ENCODE measurements at regions not wholly inside any gene's neighbourhood (a gene's known extent, or its start where the extent isn't known, plus 50 kb on each side); places are given as distances from the start of the nearest gene placed in this dataset.

- peaks cover 17% of the 10 kb centered on the region for H3K36me3 ChIP-seq (replicated peaks; ENCODE audit: low read depth, low read length)
- no peak overlapping the region for H3K4me2 ChIP-seq (ENCODE audit: low read length)
- peaks cover 19% of the 10 kb centered on the region; the same call in 1 of the 2 replicates for H3K9me3 ChIP-seq (ENCODE audit: insufficient read depth, low read length)
- no peak overlapping the region for H3K27ac ChIP-seq (ENCODE audit: low read length)
- H3K79me2 ChIP-seq (ENCODE audit: low read length) = no peaks in the 10 kb centered on the region
- no peak overlapping the region for H2AFZ ChIP-seq (ENCODE audit: low read depth, low read length)
- H4K20me1 ChIP-seq (ENCODE audit: insufficient read depth, low read length) = no peaks in the 10 kb centered on the region
- peaks cover 43% of the 10 kb centered on the region for H3K4me1 ChIP-seq (ENCODE audit: low read length)
- H3K9ac ChIP-seq (ENCODE audit: low read length) = no peak overlapping the region
- no peak for TF ChIP-seq EZH2phosphoT487 (IDR thresholded peaks at IDR 0.05; ENCODE audit: low read depth)
- TF ChIP-seq, protein P1, sequence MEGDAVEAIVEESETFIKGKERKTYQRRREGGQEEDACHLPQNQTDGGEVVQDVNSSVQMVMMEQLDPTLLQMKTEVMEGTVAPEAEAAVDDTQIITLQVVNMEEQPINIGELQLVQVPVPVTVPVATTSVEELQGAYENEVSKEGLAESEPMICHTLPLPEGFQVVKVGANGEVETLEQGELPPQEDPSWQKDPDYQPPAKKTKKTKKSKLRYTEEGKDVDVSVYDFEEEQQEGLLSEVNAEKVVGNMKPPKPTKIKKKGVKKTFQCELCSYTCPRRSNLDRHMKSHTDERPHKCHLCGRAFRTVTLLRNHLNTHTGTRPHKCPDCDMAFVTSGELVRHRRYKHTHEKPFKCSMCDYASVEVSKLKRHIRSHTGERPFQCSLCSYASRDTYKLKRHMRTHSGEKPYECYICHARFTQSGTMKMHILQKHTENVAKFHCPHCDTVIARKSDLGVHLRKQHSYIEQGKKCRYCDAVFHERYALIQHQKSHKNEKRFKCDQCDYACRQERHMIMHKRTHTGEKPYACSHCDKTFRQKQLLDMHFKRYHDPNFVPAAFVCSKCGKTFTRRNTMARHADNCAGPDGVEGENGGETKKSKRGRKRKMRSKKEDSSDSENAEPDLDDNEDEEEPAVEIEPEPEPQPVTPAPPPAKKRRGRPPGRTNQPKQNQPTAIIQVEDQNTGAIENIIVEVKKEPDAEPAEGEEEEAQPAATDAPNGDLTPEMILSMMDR (IDR thresholded peaks at IDR 0.05; ENCODE audit: low read depth, low read length) = no peak
- no peak overlapping the region for H3K4me3 ChIP-seq (ENCODE audit: low read length)
- no peaks in the 10 kb centered on the region for H3K27me3 ChIP-seq (ENCODE audit: low read depth, low read length)
These were observed 116.9 kb upstream of the RAI14 start for GRCh38 chr5:34539183-34539582.

- no peak overlapping the region for H3K27ac ChIP-seq (ENCODE audit: low read length)
- no peak overlapping the region for H3K9ac ChIP-seq (ENCODE audit: low read length)
- no peak overlapping the region for H2AFZ ChIP-seq (ENCODE audit: low read depth, low read length)
- H3K4me2 ChIP-seq (ENCODE audit: low read length) = no peak overlapping the region
- H3K9me3 ChIP-seq (ENCODE audit: insufficient read depth, low read length) = peaks cover 21% of the 10 kb centered on the region; the same call in 1 of the 2 replicates
- no peaks in the 10 kb centered on the region for H3K27me3 ChIP-seq (ENCODE audit: low read depth, low read length)
- H4K20me1 ChIP-seq (ENCODE audit: insufficient read depth, low read length) = no peaks in the 10 kb centered on the region
- peaks cover 24% of the 10 kb centered on the region for H3K4me1 ChIP-seq (ENCODE audit: low read length)
- no peak overlapping the region for H3K4me3 ChIP-seq (ENCODE audit: low read length)
- no peaks in the 10 kb centered on the region for H3K79me2 ChIP-seq (ENCODE audit: low read length)
- TF ChIP-seq EZH2phosphoT487 (IDR thresholded peaks at IDR 0.05; ENCODE audit: low read depth) = no peak
- TF ChIP-seq, protein P1 (IDR thresholded peaks at IDR 0.05; ENCODE audit: low read depth, low read length) = no peak
- peaks cover 20% of the 10 kb centered on the region for H3K36me3 ChIP-seq (replicated peaks; ENCODE audit: low read depth, low read length)
These were observed 115.1 kb upstream of the RAI14 start for GRCh38 chr5:34541067-34541466.

DNA sequence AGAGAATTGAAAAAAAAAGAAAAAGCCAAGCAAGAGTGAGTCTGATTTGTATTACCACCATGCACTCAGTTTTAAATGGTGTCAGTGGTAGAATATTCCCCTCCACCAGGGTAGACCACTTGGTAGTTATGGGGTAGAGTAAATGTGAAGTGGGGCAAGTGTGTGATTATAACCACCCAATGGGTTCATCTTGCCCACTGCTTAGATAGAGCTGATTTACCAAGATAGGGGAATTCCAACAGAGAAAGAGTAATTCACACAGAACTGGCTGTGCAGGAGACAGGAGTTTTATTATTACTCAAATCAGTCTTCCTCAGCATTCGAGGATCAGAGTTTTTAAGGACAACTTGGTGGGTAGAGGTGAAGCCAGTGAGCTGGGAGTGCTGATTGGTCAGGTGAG, 113.3 kb upstream of the RAI14 start:
- H3K27me3 ChIP-seq (ENCODE audit: low read depth, low read length) = no peaks in the 10 kb centered on the region
- H3K4me1 ChIP-seq (ENCODE audit: low read length) = peaks cover 8% of the 10 kb centered on the region; the same call in 1 of the 2 replicates
- no peak overlapping the region for H3K4me2 ChIP-seq (ENCODE audit: low read length)
- peaks cover 21% of the 10 kb centered on the region for H3K36me3 ChIP-seq (replicated peaks; ENCODE audit: low read depth, low read length)
- H3K27ac ChIP-seq (ENCODE audit: low read length) = no peak overlapping the region; the same call in 1 of the 2 replicates
- H3K9ac ChIP-seq (ENCODE audit: low read length) = no peak overlapping the region
- no peak overlapping the region for H2AFZ ChIP-seq (ENCODE audit: low read depth, low read length)
- no peaks in the 10 kb centered on the region for H4K20me1 ChIP-seq (ENCODE audit: insufficient read depth, low read length)
- H3K4me3 ChIP-seq (ENCODE audit: low read length) = no peak overlapping the region
- peaks cover 33% of the 10 kb centered on the region for H3K9me3 ChIP-seq (ENCODE audit: insufficient read depth, low read length)
- TF ChIP-seq, protein P1 (IDR thresholded peaks at IDR 0.05; ENCODE audit: low read depth, low read length) = no peak
- TF ChIP-seq EZH2phosphoT487 (IDR thresholded peaks at IDR 0.05; ENCODE audit: low read depth) = no peak
- H3K79me2 ChIP-seq (ENCODE audit: low read length) = no peaks in the 10 kb centered on the region

DNA sequence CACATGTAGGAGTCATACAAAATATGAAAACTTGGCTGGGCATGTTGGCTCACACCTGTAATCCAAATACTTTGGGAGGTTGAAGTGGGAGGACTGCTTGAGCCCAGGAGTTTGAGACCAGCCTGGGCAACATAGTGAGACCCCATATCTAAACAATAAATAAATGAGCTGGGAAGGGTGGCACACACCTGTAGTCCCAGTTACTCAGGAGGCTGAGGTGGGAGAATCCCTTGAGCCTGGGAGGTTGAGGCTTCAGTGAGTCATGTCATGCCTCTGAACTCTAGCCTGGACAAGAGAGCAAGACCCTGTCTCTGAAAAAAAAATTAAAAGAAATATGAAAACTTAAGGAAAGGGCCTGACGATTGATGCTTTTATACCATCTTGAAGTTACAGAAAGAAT, 112.4 kb upstream of the RAI14 start:
- H3K79me2 ChIP-seq (ENCODE audit: low read length) = no peaks in the 10 kb centered on the region
- peaks cover 21% of the 10 kb centered on the region for H3K36me3 ChIP-seq (replicated peaks; ENCODE audit: low read depth, low read length)
- H3K4me3 ChIP-seq (ENCODE audit: low read length) = no peak overlapping the region
- TF ChIP-seq, protein P1 (IDR thresholded peaks at IDR 0.05; ENCODE audit: low read depth, low read length) = no peak
- TF ChIP-seq EZH2phosphoT487 (IDR thresholded peaks at IDR 0.05; ENCODE audit: low read depth) = no peak
- no peak overlapping the region for H2AFZ ChIP-seq (ENCODE audit: low read depth, low read length)
- no peaks in the 10 kb centered on the region for H3K27me3 ChIP-seq (ENCODE audit: low read depth, low read length)
- no peak overlapping the region for H3K9ac ChIP-seq (ENCODE audit: low read length)
- H3K4me2 ChIP-seq (ENCODE audit: low read length) = no peak overlapping the region
- no peaks in the 10 kb centered on the region for H4K20me1 ChIP-seq (ENCODE audit: insufficient read depth, low read length)
- H3K4me1 ChIP-seq (ENCODE audit: low read length) = peaks cover 8% of the 10 kb centered on the region; the same call in 1 of the 2 replicates
- H3K9me3 ChIP-seq (ENCODE audit: insufficient read depth, low read length) = peaks cover 34% of the 10 kb centered on the region
- H3K27ac ChIP-seq (ENCODE audit: low read length) = no peak overlapping the region

All from OCI-LY3 (cell line).